GM12878 (cell line): ENCODE measurements at regions not wholly inside any gene's neighbourhood (a gene's known extent, or its start where the extent isn't known, plus 50 kb on each side); places are given as distances from the start of the nearest gene placed in this dataset.

Experiments
- EP300 ChIP-seq, 2 experiments: fragments of 150-350 bp in 1 of 2; IDR thresholded peaks; 2 replicates each; pipeline ENCODE4 v1.6.1; 2011 to 2012; ENCODE audit warnings: low read depth in 2 of 2, low read length in 2 of 2, borderline replicate concordance in 1 of 2, improper control_type of control experiment in 1 of 2, inconsistent platforms in 1 of 2; ENCODE audit not compliant: control insufficient read depth in 1 of 2
- RAD21 ChIP-seq: IDR thresholded peaks from 2 replicates; pipeline ENCODE4 v1.6.1; 2011; ENCODE audit warnings: mild to moderate bottlenecking, low read depth, low read length, moderate library complexity; ENCODE audit not compliant: insufficient read depth

- TF ChIP-seq RAD21 (no peak), EP300 (IDR thresholded peaks at IDR 0.05; ENCODE audit: borderline replicate concordance in 1 of 2, control insufficient read depth in 1 of 2, low read depth in 2 of 2, low read length in 2 of 2) (no peak)
Observed at GRCh38 chr3:169008776-169009358, 654.6 kb downstream of the MECOM start.
